Transverse colon (tissue), 3 donors: ENCODE measurements at regions not wholly inside any gene's neighbourhood (a gene's known extent, or its start where the extent isn't known, plus 50 kb on each side); places are given as distances from the start of the nearest gene placed in this dataset.

Experiments
- CTCF ChIP-seq, 5 experiments: fragments of 200-600 bp in 3 of 5; fragments of 450-650 bp in 2 of 5; sonication (generic) in 3 of 5; IDR thresholded peaks; 1 replicate in 2 of 5; 2 replicates in 3 of 5; pipeline ENCODE4 v1.5.1; 2016 to 2017; ENCODE audit warnings: antibody characterized with exemption in 5 of 5, inconsistent platforms in 3 of 5, mild to moderate bottlenecking in 2 of 5, moderate library complexity in 1 of 5
- POLR2A ChIP-seq: fragments of 450-650 bp; IDR thresholded peaks from one replicate; pipeline ENCODE4 v1.6.1; 2016; ENCODE audit warnings: antibody characterized with exemption, mild to moderate bottlenecking, moderate library complexity

DNA sequence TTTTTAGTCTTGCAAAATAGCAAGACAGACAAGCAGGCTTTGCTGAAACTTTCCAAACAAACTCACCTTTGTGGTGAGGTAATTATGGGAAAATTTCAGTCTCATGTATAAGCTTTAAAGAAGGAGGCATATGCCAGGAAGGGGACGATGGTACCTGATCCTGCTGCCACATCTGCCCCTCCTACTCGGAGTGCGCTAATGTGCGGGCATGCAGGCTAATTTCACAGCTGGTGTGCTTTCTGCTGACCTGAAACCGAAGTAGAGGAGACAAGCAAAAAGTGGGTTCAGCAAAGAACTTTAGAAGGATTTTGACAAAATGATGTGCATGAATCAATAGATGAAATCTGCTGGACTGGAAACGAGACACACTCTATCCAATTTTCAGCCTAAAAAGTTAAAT is 117.1 kb upstream of the IRX4 start:
- TF ChIP-seq CTCF (IDR thresholded peaks at IDR 0.05) (no peak), POLR2A (no peak)
